GM12878 (cell line): ENCODE measurements at regions not wholly inside any gene's neighbourhood (a gene's known extent, or its start where the extent isn't known, plus 50 kb on each side); places are given as distances from the start of the nearest gene placed in this dataset.

Experiments
- ATAC-seq: fragments of 200-7000 bp; cut with Tn5 transposase; 3 replicates; pipeline ENCODE4 v1.9.1; 2020; ENCODE audit warnings: mild to moderate bottlenecking, moderate library complexity
- BruUV-seq: library from RNA; stranded (reverse); fragments of 400-500 nt; replicated peaks from 2 replicates; lab custom pipeline; 2021; lab: Mats Ljungman, UMichigan
- CTCF ChIA-PET: fragments of 300-600 bp; sonication (Branson Sonifier 250); formaldehyde crosslinking; extraction: SDS; loops from one replicate; lab custom pipeline; 2021; ENCODE audit warnings: inconsistent platforms; lab: Yijun Ruan, JAX
- POLR2A ChIA-PET: fragments of 350-600 bp; formaldehyde crosslinking; extraction: SDS; loops from one replicate; lab custom pipeline; 2021; ENCODE audit warnings: inconsistent platforms; lab: Charles Lee
- RAD21 ChIA-PET: fragments of 300-600 bp; sonication (Branson Sonifier 250); formaldehyde crosslinking; loops from one replicate; lab custom pipeline; 2023; ENCODE audit warnings: antibody characterized with exemption; ENCODE audit not compliant: unreplicated experiment; lab: Charles Lee
- SMC1A ChIA-PET: fragments of 300-600 bp; sonication (Branson Sonifier 250); formaldehyde crosslinking; loops from one replicate; lab custom pipeline; 2023; ENCODE audit not compliant: unreplicated experiment, uncharacterized antibody; lab: Charles Lee
- DNase-seq: peaks from one replicate; pipeline ENCODE4 v3.0.0-alpha.2; 2011; ENCODE audit warnings: low read depth, low spot score
- FAIRE-seq: peaks from 3 replicates; lab custom pipeline; 2011; peaks lifted over from hg19 to GRCh38; lab: Jason Lieb, UNC
- H2AFZ ChIP-seq: 2 replicates; pipeline ENCODE4 v1.6.0; 2011; ENCODE audit warnings: low read depth, low read length, control low read depth; ENCODE audit not compliant: control insufficient read depth
- H3K27ac ChIP-seq: 2 replicates; pipeline ENCODE4 v1.5.1; 2011; ENCODE audit warnings: control low read depth; ENCODE audit not compliant: control insufficient read depth, insufficient read depth
- H3K27me3 ChIP-seq, 2 experiments: replicated peaks in 1 of 2; 2 replicates each; pipeline versions ENCODE4 v1.6.0 to v1.6.1; 2011; ENCODE audit warnings: low read length in 1 of 2; ENCODE audit not compliant: control insufficient read depth in 2 of 2, insufficient read depth in 2 of 2
- H3K36me3 ChIP-seq, 2 experiments: 2 replicates each; pipeline ENCODE4 v1.5.1; 2011; ENCODE audit warnings: low read length in 1 of 2; ENCODE audit not compliant: control insufficient read depth in 2 of 2, insufficient read depth in 2 of 2
- H3K4me1 ChIP-seq: 2 replicates; pipeline ENCODE4 v1.6.1; 2011; ENCODE audit warnings: mild to moderate bottlenecking, low read length, moderate library complexity, mixed read lengths; ENCODE audit not compliant: control insufficient read depth, insufficient read depth
- H3K4me2 ChIP-seq: 2 replicates; pipeline ENCODE4 v1.6.0; 2011; ENCODE audit warnings: control low read depth; ENCODE audit not compliant: control insufficient read depth, insufficient read depth
- H3K4me3 ChIP-seq: fragments of 200-600 bp; sonication (generic); 2 replicates; pipeline ENCODE4 v1.5.1; 2016
- H3K79me2 ChIP-seq: 2 replicates; pipeline ENCODE4 v1.6.0; 2011; ENCODE audit warnings: low read length; ENCODE audit not compliant: control insufficient read depth, insufficient read depth
- H3K9ac ChIP-seq: 2 replicates; pipeline ENCODE4 v1.8.0; 2011; ENCODE audit warnings: low read length, control low read depth, mixed read lengths; ENCODE audit not compliant: control insufficient read depth, insufficient read depth
- H3K9me3 ChIP-seq: replicated peaks from 3 replicates; pipeline ENCODE4 v1.5.1; 2011; ENCODE audit warnings: mild to moderate bottlenecking, low read length; ENCODE audit not compliant: control insufficient read depth, insufficient read depth
- H4K20me1 ChIP-seq: 2 replicates; pipeline ENCODE4 v1.6.0; 2011; ENCODE audit not compliant: control insufficient read depth, insufficient read depth
- ATF2 ChIP-seq: IDR thresholded peaks from 2 replicates; pipeline ENCODE4 v1.6.1; 2012; ENCODE audit warnings: low read length, inconsistent platforms
- BCL3 ChIP-seq: IDR thresholded peaks from 2 replicates; pipeline ENCODE4 v1.6.1; 2011; ENCODE audit warnings: borderline replicate concordance, low read depth, mild to moderate bottlenecking, moderate library complexity, low read length; ENCODE audit not compliant: insufficient read depth, poor library complexity, severe bottlenecking
- CBFB ChIP-seq: IDR thresholded peaks from 2 replicates; pipeline ENCODE4 v1.6.1; 2016; ENCODE audit warnings: antibody characterized with exemption, low read depth
- CHD2 ChIP-seq: IDR thresholded peaks from 2 replicates; pipeline ENCODE4 v1.6.1; 2011; ENCODE audit warnings: low read depth, low read length, improper control_type of control experiment, borderline replicate concordance
- ESRRA ChIP-seq: IDR thresholded peaks from 2 replicates; pipeline ENCODE4 v1.6.1; 2012; ENCODE audit warnings: mild to moderate bottlenecking, low read length, improper control_type of control experiment
- FOS ChIP-seq: IDR thresholded peaks from 3 replicates; pipeline ENCODE4 v1.6.1; 2011; ENCODE audit warnings: borderline replicate concordance; ENCODE audit not compliant: insufficient read length; ENCODE audit errors: extremely low read depth
- FOXM1 ChIP-seq: IDR thresholded peaks from 2 replicates; pipeline ENCODE4 v1.6.1; 2012; ENCODE audit warnings: low read depth, mild to moderate bottlenecking, inconsistent platforms, low read length, moderate library complexity
- HDAC2 ChIP-seq: fragments of 200-600 bp; sonication (generic); IDR thresholded peaks from 2 replicates; pipeline ENCODE4 v1.6.1; 2017
- IKZF2 ChIP-seq, 2 experiments: fragments of 450-650 bp; IDR thresholded peaks; 2 replicates each; pipeline ENCODE4 v1.6.1; 2017; ENCODE audit warnings: mild to moderate bottlenecking in 2 of 2, moderate library complexity in 2 of 2
- IRF4 ChIP-seq: IDR thresholded peaks from 2 replicates; pipeline ENCODE4 v1.6.1; 2011; ENCODE audit warnings: low read depth, low read length
- PKNOX1 ChIP-seq: fragments of 450-650 bp; IDR thresholded peaks from 2 replicates; pipeline ENCODE4 v1.6.1; 2016; ENCODE audit warnings: mild to moderate bottlenecking
- SMC3 ChIP-seq: IDR thresholded peaks from 2 replicates; pipeline ENCODE4 v1.6.1; 2011; ENCODE audit warnings: low read length, improper control_type of control experiment, borderline replicate concordance
- USF1 ChIP-seq: IDR thresholded peaks from 2 replicates; pipeline ENCODE4 v1.6.1; 2011; ENCODE audit warnings: borderline replicate concordance, low read depth, mild to moderate bottlenecking, moderate library complexity, mixed read lengths, low read length; ENCODE audit not compliant: insufficient read depth; ENCODE audit errors: extremely low read length
- YY1 ChIP-seq: IDR thresholded peaks from 2 replicates; pipeline ENCODE4 v1.6.1; 2011; ENCODE audit warnings: low read depth, mild to moderate bottlenecking, low read length
- ZBTB40 ChIP-seq: fragments of 450-650 bp; IDR thresholded peaks from 2 replicates; pipeline ENCODE4 v1.6.1; 2016; ENCODE audit warnings: mild to moderate bottlenecking, moderate library complexity, borderline replicate concordance
- WGBS: methylation state at CpG from one replicate; pipeline ENCODE4 v1.1.6; 2016; ENCODE audit warnings: low lambda C conversion rate; ENCODE audit not compliant: insufficient replicate concordance, insufficient coverage; ENCODE audit errors: missing lambda C conversion rate; 5-methylcytosine and 5-hydroxymethylcytosine counted together
- in situ Hi-C: fragments of 300-500 bp; cut with MboI; formaldehyde crosslinking; loops from 9 replicates; pipeline ENCODE4 v1.14.3; 2018; ENCODE audit warnings: mixed read lengths
- intact Hi-C: fragments of 100-400 bp; cut with micrococcal nuclease; formaldehyde crosslinking; loops from one replicate; pipeline ENCODE4 v1.14.2; 2022; ENCODE audit not compliant: unreplicated experiment
- TF ChIP-seq, protein P1 (sequence below): IDR thresholded peaks from 2 replicates; pipeline ENCODE4 v1.6.1; 2011; ENCODE audit warnings: low read depth, mild to moderate bottlenecking, low read length, moderate library complexity, borderline replicate concordance; ENCODE audit errors: extremely low read depth

DNA sequence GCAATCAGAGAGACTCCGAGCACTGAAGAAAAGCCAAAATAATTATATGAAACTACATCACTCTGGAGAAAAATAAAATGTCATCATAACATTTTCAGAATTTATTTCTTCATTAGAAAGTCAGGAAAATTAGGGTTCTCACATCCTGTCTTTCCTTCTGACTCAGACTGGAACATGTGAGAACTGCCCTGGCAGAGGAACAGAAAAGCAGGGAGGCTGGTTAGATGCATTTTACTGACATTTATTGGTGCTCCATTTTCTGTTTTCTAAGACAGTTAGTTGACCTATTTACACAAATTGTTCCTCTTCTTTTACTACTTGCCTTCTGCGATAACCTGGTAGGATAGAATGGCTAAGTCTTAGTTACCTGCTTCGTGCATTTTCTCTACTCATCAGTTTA is 58.6 kb upstream of the ANK3 start:
- Histone ChIP-seq H3K4me2 (no peak overlapping the region), H2AFZ (no peak overlapping the region), H3K27me3 (no peaks in the 10 kb centered on the region), H3K36me3 (no peaks in the 10 kb centered on the region), H3K4me1 (no peaks in the 10 kb centered on the region), H3K9ac (no peak overlapping the region), H3K27ac (no peak overlapping the region), H3K79me2 (no peaks in the 10 kb centered on the region), H4K20me1 (no peaks in the 10 kb centered on the region), H3K4me3 (no peak overlapping the region), H3K9me3 (no peaks in the 10 kb centered on the region)
- intact Hi-C loops: loop anchor here (5.0 kb wide), 1 partner anchor 324 kb away; no protein-coding TSS in a partner anchor
- in situ Hi-C loops: no loop called here
- ATAC-seq (no peak), DNase-seq (no peak), FAIRE-seq (no peak)
- SMC1A ChIA-PET: no interaction called here
- no TSS peak for BruUV-seq
- WGBS: 48% methylated on average over 3 of the region's 3 CpGs
- POLR2A ChIA-PET: no interaction called here
- CTCF ChIA-PET: interaction anchor here (0.7 kb wide), 1 partner anchor 344 kb away, joined by 3 read pairs; no protein-coding TSS in a partner anchor
- RAD21 ChIA-PET: no interaction called here
- no peak for TF ChIP-seq ESRRA
- TF ChIP-seq FOXM1: no peak
- no peak for TF ChIP-seq ATF2
- TF ChIP-seq IKZF2 (IDR thresholded peaks at IDR 0.05): no peak
- TF ChIP-seq HDAC2: no peak
- TF ChIP-seq FOS: no peak
- TF ChIP-seq YY1: no peak
- no peak for TF ChIP-seq USF1
- TF ChIP-seq PKNOX1: no peak
- no peak for TF ChIP-seq CHD2
- TF ChIP-seq, protein P1, sequence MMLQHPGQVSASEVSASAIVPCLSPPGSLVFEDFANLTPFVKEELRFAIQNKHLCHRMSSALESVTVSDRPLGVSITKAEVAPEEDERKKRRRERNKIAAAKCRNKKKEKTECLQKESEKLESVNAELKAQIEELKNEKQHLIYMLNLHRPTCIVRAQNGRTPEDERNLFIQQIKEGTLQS: no peak
- no peak for TF ChIP-seq SMC3
- TF ChIP-seq CBFB: no peak
- TF ChIP-seq BCL3: no peak
- no peak for TF ChIP-seq ZBTB40
- no peak for TF ChIP-seq IRF4
